Thoracic aorta (tissue), 2 donors: ENCODE measurements at regions not wholly inside any gene's neighbourhood (a gene's known extent, or its start where the extent isn't known, plus 50 kb on each side); places are given as distances from the start of the nearest gene placed in this dataset.
"Not testable (repeated sequence)": the region's sequence is repeated elsewhere in the genome, so short reads cannot be mapped to it uniquely, and the experiment has no call there.

ENCODE experiments used
- ATAC-seq: fragments of 150-250 bp; one replicate; pipeline ENCODE4 v1.8.0; 2017; ENCODE audit warnings: low read depth; ENCODE audit not compliant: insufficient number of reproducible peaks, low FRiP score
- DNase-seq: peaks from one replicate; pipeline ENCODE4 v3.0.0-alpha.2; 2020; ENCODE audit warnings: low spot score
- H3K27ac ChIP-seq, 2 donors: fragments of 200-600 bp; sonication (generic); 1 replicate in 1 of 2; 2 replicates in 1 of 2; pipeline ENCODE4 v1.5.1; 2016; ENCODE audit warnings: mild to moderate bottlenecking in 2 of 2, moderate library complexity in 2 of 2
- H3K27me3 ChIP-seq: fragments of 200-600 bp; sonication (generic); replicated peaks from 2 replicates; pipeline ENCODE4 v1.6.0; 2016; ENCODE audit warnings: mild to moderate bottlenecking; ENCODE audit not compliant: insufficient read depth
- H3K36me3 ChIP-seq: fragments of 200-600 bp; sonication (generic); one replicate; pipeline ENCODE4 v1.5.1; 2016
- H3K4me1 ChIP-seq, 2 donors: fragments of 200-600 bp; sonication (generic); 1 replicate in 1 of 2; 2 replicates in 1 of 2; pipeline versions ENCODE4 v1.5.1 to v1.6.0; 2016; ENCODE audit warnings: low read depth in 2 of 2, mild to moderate bottlenecking in 1 of 2; ENCODE audit not compliant: control insufficient read depth in 1 of 2
- H3K4me3 ChIP-seq: fragments of 200-600 bp; sonication (generic); 2 replicates; pipeline ENCODE4 v1.5.1; 2016; ENCODE audit warnings: mild to moderate bottlenecking
- H3K9me3 ChIP-seq: fragments of 200-600 bp; sonication (generic); 2 replicates; pipeline ENCODE4 v1.5.1; 2016
- TF ChIP-seq, protein P1 (sequence below): fragments of 200-600 bp; sonication (generic); IDR thresholded peaks from one replicate; pipeline ENCODE4 v1.5.1; 2019; ENCODE audit warnings: antibody characterized with exemption

GRCh38 chr16:60100371-60100770 lies 1366.3 kb upstream of the GOT2 start:
- Histone ChIP-seq H3K4me3 (no peak overlapping the region), H3K27me3 (no peaks in the 10 kb centered on the region), H3K36me3 (no peaks in the 10 kb centered on the region), H3K27ac (no peak overlapping the region), H3K4me1 (no peaks in the 10 kb centered on the region), H3K9me3 (peaks cover 6% of the 10 kb centered on the region)
- TF ChIP-seq, protein P1, sequence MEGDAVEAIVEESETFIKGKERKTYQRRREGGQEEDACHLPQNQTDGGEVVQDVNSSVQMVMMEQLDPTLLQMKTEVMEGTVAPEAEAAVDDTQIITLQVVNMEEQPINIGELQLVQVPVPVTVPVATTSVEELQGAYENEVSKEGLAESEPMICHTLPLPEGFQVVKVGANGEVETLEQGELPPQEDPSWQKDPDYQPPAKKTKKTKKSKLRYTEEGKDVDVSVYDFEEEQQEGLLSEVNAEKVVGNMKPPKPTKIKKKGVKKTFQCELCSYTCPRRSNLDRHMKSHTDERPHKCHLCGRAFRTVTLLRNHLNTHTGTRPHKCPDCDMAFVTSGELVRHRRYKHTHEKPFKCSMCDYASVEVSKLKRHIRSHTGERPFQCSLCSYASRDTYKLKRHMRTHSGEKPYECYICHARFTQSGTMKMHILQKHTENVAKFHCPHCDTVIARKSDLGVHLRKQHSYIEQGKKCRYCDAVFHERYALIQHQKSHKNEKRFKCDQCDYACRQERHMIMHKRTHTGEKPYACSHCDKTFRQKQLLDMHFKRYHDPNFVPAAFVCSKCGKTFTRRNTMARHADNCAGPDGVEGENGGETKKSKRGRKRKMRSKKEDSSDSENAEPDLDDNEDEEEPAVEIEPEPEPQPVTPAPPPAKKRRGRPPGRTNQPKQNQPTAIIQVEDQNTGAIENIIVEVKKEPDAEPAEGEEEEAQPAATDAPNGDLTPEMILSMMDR = no peak
- ATAC-seq = no peak
- no peak for DNase-seq

GRCh38 chr16:60091529-60091928 lies 1357.4 kb upstream of the GOT2 start:
- H3K9me3 ChIP-seq = no peaks in the 10 kb centered on the region
- ATAC-seq (no peak), DNase-seq (no peak)
- H3K36me3 ChIP-seq = no peaks in the 10 kb centered on the region
- H3K4me3 ChIP-seq = no peak overlapping the region
- no peak overlapping the region for H3K27ac ChIP-seq
- no peaks in the 10 kb centered on the region for H3K4me1 ChIP-seq
- H3K27me3 ChIP-seq = no peaks in the 10 kb centered on the region
- TF ChIP-seq, protein P1 = no peak

- no peak overlapping the region for H3K4me3 ChIP-seq
Measured at GRCh38 chr16:60091071-60091470, 1357.0 kb upstream of the GOT2 start.

DNA sequence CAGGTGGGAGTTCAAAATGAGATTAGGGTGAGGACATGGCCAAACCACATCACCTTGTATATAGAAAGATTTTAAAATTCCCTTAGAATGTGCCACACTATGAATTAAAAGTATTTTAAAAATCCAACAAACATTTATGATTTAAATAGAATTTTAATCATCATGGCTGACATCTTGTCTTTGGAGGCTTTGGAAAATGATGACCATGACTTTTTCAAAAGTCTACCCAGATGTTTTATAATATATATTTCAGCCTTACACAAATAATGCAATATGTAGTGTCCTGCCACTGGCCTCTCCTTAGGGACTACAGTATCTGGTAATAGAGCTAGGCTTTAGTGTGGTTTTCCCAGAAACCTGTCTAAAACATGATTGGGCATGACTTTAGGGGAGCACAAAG lies 1353.4 kb upstream of the GOT2 start:
- Histone ChIP-seq H3K4me3 (no peak overlapping the region), H3K27me3 (no peaks in the 10 kb centered on the region), H3K27ac (no peak overlapping the region), H3K9me3 (no peaks in the 10 kb centered on the region), H3K4me1 (no peaks in the 10 kb centered on the region), H3K36me3 (no peaks in the 10 kb centered on the region)
- ATAC-seq (no peak), DNase-seq (no peak)
- TF ChIP-seq, protein P1 = no peak

More at GRCh38 chr16:60091071-60091470, 1357.0 kb upstream of the GOT2 start:
- no peaks in the 10 kb centered on the region for H3K4me1 ChIP-seq
- no peaks in the 10 kb centered on the region for H3K27me3 ChIP-seq
- ATAC-seq (no peak), DNase-seq (no peak)
- no peak overlapping the region for H3K27ac ChIP-seq
- H3K9me3 ChIP-seq = no peaks in the 10 kb centered on the region
- no peaks in the 10 kb centered on the region for H3K36me3 ChIP-seq
- TF ChIP-seq, protein P1 = no peak

DNA sequence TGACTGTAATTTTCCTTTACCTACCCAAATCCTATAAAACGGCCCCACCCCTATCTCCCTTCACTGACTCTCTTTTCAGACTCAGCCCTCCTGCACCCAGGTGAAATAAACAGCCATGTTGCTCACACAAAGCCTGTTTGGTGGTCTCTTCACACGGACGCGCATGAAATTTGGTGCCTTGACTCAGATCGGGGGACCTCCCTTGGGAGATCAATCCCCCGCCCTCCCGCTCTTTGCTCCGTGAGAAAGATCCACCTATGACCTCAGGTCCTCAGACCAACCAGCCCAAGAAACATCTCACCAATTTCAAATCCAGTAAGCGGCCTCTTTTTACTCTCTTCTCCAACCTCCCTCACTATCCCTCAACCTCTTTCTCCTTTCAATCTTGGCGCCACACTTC lies 1344.7 kb upstream of the GOT2 start:
- H3K4me3 ChIP-seq, H3K9me3 ChIP-seq, DNase-seq, H3K36me3 ChIP-seq, H3K27ac ChIP-seq, H3K4me1 ChIP-seq, ATAC-seq, H3K27me3 ChIP-seq: not testable (repeated sequence)

- no peaks in the 10 kb centered on the region for H3K9me3 ChIP-seq
- DNase-seq (no peak), ATAC-seq (no peak)
- H3K4me1 ChIP-seq = no peaks in the 10 kb centered on the region
- H3K36me3 ChIP-seq = no peaks in the 10 kb centered on the region
- TF ChIP-seq, protein P1 = no peak
- H3K4me3 ChIP-seq = no peak overlapping the region
- H3K27ac ChIP-seq = no peak overlapping the region
- H3K27me3 ChIP-seq = no peaks in the 10 kb centered on the region
Measured at GRCh38 chr16:60077861-60078260, 1343.7 kb upstream of the GOT2 start.
